Parathyroid adenoma (tissue), 2 donors: ENCODE measurements at regions not wholly inside any gene's neighbourhood (a gene's known extent, or its start where the extent isn't known, plus 50 kb on each side); places are given as distances from the start of the nearest gene placed in this dataset.

Experiments used
- H2AFZ ChIP-seq: fragments of 300-600 bp; sonication (generic); one replicate; pipeline ENCODE4 v1.7.0; 2017; ENCODE audit warnings: antibody characterized with exemption, mild to moderate bottlenecking
- H3K27ac ChIP-seq: fragments of 300-600 bp; sonication (generic); one replicate; pipeline ENCODE4 v1.7.0; 2017
- H3K27me3 ChIP-seq: fragments of 300-600 bp; sonication (generic); one replicate; pipeline ENCODE4 v1.7.0; 2017; ENCODE audit warnings: low read length; ENCODE audit not compliant: control insufficient read depth, insufficient read depth
- H3K36me3 ChIP-seq: fragments of 300-600 bp; sonication (generic); one replicate; pipeline ENCODE4 v1.7.0; 2017; ENCODE audit warnings: low read length; ENCODE audit not compliant: control insufficient read depth, insufficient read depth
- H3K4me1 ChIP-seq: fragments of 300-600 bp; sonication (generic); one replicate; pipeline ENCODE4 v1.7.0; 2017; ENCODE audit warnings: control low read depth
- H3K4me2 ChIP-seq: fragments of 300-600 bp; sonication (generic); one replicate; pipeline ENCODE4 v1.7.0; 2017; ENCODE audit warnings: low read length
- H3K4me3 ChIP-seq: fragments of 300-600 bp; sonication (generic); one replicate; pipeline ENCODE4 v1.7.0; 2017; ENCODE audit warnings: low read depth, low read length
- H3K79me2 ChIP-seq: fragments of 300-600 bp; sonication (generic); one replicate; pipeline ENCODE4 v1.7.0; 2017; ENCODE audit warnings: control low read depth
- H3K9ac ChIP-seq: fragments of 300-600 bp; sonication (generic); one replicate; pipeline ENCODE4 v1.7.0; 2017; ENCODE audit warnings: mild to moderate bottlenecking
- H3K9me3 ChIP-seq: fragments of 300-600 bp; sonication (generic); one replicate; pipeline ENCODE4 v1.7.0; 2017; ENCODE audit warnings: low read length; ENCODE audit not compliant: control insufficient read depth
- TF ChIP-seq, protein P1 (sequence below): fragments of 300-600 bp; sonication (generic); IDR thresholded peaks from one replicate; pipeline ENCODE4 v1.7.0; 2017; ENCODE audit warnings: antibody characterized with exemption, mild to moderate bottlenecking
- donor health status: primary hyperparathyroidism.

DNA sequence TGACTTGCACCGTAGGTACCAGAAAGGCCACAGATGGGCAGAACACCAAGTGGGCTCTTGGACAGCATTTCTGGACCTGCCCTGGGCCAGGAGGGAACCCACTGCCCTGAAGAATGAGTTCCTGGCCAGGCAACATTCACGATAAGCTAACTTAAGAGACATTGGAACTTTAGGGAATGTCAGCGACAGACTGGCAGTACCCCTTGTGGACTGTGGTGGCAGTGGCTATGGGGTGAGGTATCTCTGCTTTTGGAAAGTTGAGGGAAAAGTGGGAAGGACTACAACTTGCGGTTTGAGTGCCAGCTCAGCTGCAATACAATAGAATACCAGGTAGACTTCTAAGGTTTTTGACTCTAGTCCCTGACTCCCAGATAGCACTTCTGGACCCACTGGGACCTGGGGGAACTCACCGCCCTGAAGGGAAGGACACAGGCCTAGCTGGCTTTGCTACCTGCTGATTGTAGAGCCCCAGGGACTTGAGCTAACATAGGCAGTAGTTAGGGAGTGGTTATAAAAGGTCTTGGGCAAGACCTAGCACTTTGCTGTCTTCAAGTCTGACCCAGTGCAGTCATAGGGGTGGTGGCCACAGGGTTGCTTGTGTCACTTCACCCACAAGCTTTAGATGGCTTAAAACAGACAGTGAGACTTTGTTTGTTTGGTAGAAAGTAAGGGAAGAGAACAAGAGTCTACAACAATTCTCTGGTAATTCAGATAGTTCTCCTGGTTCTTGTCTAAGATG is 617.6 kb downstream of the COL12A1 start:
- TF ChIP-seq, protein P1, sequence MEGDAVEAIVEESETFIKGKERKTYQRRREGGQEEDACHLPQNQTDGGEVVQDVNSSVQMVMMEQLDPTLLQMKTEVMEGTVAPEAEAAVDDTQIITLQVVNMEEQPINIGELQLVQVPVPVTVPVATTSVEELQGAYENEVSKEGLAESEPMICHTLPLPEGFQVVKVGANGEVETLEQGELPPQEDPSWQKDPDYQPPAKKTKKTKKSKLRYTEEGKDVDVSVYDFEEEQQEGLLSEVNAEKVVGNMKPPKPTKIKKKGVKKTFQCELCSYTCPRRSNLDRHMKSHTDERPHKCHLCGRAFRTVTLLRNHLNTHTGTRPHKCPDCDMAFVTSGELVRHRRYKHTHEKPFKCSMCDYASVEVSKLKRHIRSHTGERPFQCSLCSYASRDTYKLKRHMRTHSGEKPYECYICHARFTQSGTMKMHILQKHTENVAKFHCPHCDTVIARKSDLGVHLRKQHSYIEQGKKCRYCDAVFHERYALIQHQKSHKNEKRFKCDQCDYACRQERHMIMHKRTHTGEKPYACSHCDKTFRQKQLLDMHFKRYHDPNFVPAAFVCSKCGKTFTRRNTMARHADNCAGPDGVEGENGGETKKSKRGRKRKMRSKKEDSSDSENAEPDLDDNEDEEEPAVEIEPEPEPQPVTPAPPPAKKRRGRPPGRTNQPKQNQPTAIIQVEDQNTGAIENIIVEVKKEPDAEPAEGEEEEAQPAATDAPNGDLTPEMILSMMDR: no peak
- Histone ChIP-seq H3K27me3 (no peaks in the 10 kb centered on the region), H3K4me1 (no peaks in the 10 kb centered on the region)

GRCh38 chr6:74587386-74587785 is 618.5 kb downstream of the COL12A1 start:
- H3K9me3 ChIP-seq: no peaks in the 10 kb centered on the region
- no peaks in the 10 kb centered on the region for H3K27me3 ChIP-seq
- no peak overlapping the region for H3K4me2 ChIP-seq
- no peaks in the 10 kb centered on the region for H3K4me1 ChIP-seq
- no peaks in the 10 kb centered on the region for H3K36me3 ChIP-seq
- no peaks in the 10 kb centered on the region for H3K79me2 ChIP-seq
- H3K9ac ChIP-seq: no peak overlapping the region
- TF ChIP-seq, protein P1: no peak
- no peak overlapping the region for H2AFZ ChIP-seq
- no peak overlapping the region for H3K27ac ChIP-seq
- no peak overlapping the region for H3K4me3 ChIP-seq

More for the DNA sequence above, 617.6 kb downstream of the COL12A1 start:
- Histone ChIP-seq H3K27ac (no peak overlapping the region), H3K4me2 (no peak overlapping the region), H3K9me3 (no peaks in the 10 kb centered on the region), H2AFZ (no peak overlapping the region), H3K9ac (no peak overlapping the region), H3K4me3 (no peak overlapping the region), H3K36me3 (no peaks in the 10 kb centered on the region), H3K79me2 (no peaks in the 10 kb centered on the region)

DNA sequence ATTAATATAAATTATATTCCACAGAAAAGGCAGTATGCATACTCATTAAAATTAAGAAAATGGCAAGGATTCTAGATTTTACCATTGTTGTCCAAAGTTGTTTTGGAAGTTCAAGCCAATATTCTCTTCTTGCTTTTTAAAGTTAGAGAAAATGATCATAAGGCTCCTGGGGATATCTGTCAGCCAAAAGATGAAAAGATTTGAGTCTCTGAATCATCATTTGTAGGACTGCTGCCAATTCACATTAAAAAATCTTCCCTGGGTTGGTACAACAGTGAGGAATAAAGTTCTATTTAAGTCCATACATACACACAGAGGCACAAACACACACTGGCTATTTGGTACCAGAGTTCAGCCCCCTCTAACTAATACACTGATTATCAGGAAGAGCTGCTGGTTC is 620.1 kb downstream of the COL12A1 start:
- H3K9ac ChIP-seq: no peak overlapping the region
- no peaks in the 10 kb centered on the region for H3K9me3 ChIP-seq
- no peaks in the 10 kb centered on the region for H3K27me3 ChIP-seq
- H3K27ac ChIP-seq: no peak overlapping the region
- no peak overlapping the region for H2AFZ ChIP-seq
- no peak overlapping the region for H3K4me3 ChIP-seq
- TF ChIP-seq, protein P1: no peak
- H3K4me1 ChIP-seq: no peaks in the 10 kb centered on the region
- H3K36me3 ChIP-seq: no peaks in the 10 kb centered on the region
- H3K79me2 ChIP-seq: no peaks in the 10 kb centered on the region
- H3K4me2 ChIP-seq: no peak overlapping the region

- Histone ChIP-seq H3K36me3 (no peaks in the 10 kb centered on the region), H3K79me2 (no peaks in the 10 kb centered on the region), H2AFZ (no peak overlapping the region), H3K4me2 (no peak overlapping the region), H3K4me1 (no peaks in the 10 kb centered on the region), H3K4me3 (no peak overlapping the region), H3K9ac (no peak overlapping the region), H3K27ac (no peak overlapping the region), H3K27me3 (no peaks in the 10 kb centered on the region), H3K9me3 (no peaks in the 10 kb centered on the region)
- TF ChIP-seq, protein P1: no peak
Observed at GRCh38 chr6:74581681-74582080, 624.2 kb downstream of the COL12A1 start.

- H3K79me2 ChIP-seq: no peaks in the 10 kb centered on the region
- no peak overlapping the region for H3K4me2 ChIP-seq
- no peak overlapping the region for H3K27ac ChIP-seq
- TF ChIP-seq, protein P1: no peak
- no peaks in the 10 kb centered on the region for H3K9me3 ChIP-seq
- no peak overlapping the region for H3K9ac ChIP-seq
- no peaks in the 10 kb centered on the region for H3K36me3 ChIP-seq
- no peak overlapping the region for H3K4me3 ChIP-seq
- no peak overlapping the region for H2AFZ ChIP-seq
- H3K27me3 ChIP-seq: no peaks in the 10 kb centered on the region
- H3K4me1 ChIP-seq: no peaks in the 10 kb centered on the region
Observed at GRCh38 chr6:74579794-74580193, 626.1 kb downstream of the COL12A1 start.
